Hematopoietic multipotent progenitor cell treated with erythropoietin and hydrocortisone succinate and interleukin-3 and kit ligand, for 6 days (in vitro differentiated cells): ENCODE measurements at regions not wholly inside any gene's neighbourhood (a gene's known extent, or its start where the extent isn't known, plus 50 kb on each side); places are given as distances from the start of the nearest gene placed in this dataset.
"Not testable (repeated sequence)": the region's sequence is repeated elsewhere in the genome, so short reads cannot be mapped to it uniquely, and the experiment has no call there.

Source experiments
- DNase-seq: peaks from one replicate; pipeline ENCODE4 v3.0.0-alpha.2; 2015

- no peak for DNase-seq
These were observed 171.1 kb upstream of the G2E3 start for GRCh38 chr14:30387871-30388270.

- DNase-seq = no peak
These were observed 169.7 kb upstream of the G2E3 start for GRCh38 chr14:30389134-30389876.

GRCh38 chr14:30389877-30390385 is 169.0 kb upstream of the G2E3 start:
- DNase-seq = no peak

GRCh38 chr14:30395065-30395464 is 163.9 kb upstream of the G2E3 start:
- no peak for DNase-seq

GRCh38 chr14:30402846-30403245 is 156.1 kb upstream of the G2E3 start:
- no peak for DNase-seq

DNA sequence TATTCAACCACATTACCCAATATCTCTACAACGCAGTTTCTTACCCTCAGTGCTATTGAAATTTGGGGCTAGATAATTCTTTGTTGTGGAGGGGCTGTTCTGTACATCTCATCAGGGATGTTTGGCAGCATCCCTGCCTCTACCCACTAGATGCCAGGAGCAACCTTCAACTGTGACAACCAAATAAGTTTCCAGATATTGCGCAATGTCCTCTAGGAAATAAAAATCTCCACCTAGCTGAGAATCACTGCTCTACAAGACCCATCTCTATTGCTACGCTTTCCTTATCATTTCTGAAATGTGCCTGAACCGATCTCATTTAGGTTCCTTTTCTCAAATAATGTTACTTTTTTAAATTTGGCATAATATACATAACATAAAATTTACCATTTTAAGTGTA is 155.2 kb upstream of the G2E3 start:
- no peak for DNase-seq

- not testable (repeated sequence) for DNase-seq
These were observed 149.4 kb upstream of the G2E3 start for GRCh38 chr14:30409508-30410015.

DNA sequence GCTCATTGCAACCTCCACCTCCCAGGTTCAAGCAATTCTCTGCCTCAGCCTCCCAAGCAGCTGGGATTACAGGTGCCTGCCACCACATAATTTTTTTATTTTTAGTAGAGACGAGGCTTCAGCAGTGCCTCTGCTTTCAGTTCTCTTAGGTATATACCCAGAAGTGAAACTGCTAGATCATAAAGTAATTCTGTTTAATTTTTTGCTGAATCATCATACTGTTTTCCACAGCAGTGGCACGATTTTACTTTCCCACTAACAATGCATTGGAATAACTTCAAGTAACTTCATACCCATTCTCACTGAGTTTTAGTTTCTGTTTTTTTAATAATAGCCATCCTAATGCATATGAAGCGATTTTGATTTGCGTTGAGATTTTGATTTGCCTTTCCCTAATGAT is 148.0 kb upstream of the G2E3 start:
- no peak for DNase-seq

DNA sequence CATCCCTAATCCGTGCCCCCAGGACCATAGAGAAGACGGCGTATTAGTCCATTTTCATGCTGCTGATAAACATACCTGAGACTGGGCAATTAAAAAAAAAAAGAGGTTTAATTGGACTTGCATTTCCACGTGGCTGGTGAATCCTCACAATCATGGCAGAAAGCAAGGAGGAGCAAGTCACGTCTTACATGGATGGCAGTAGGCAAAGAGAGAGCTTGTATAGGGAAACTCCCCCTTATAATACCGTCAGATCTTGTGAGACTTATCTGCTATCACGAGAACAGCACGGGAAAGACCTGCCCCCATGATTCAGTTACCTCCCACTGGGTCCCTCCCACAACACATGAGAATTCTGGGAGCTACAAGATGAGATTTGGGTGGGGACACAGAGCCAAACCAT is 145.8 kb upstream of the G2E3 start:
- not testable (repeated sequence) for DNase-seq

DNA sequence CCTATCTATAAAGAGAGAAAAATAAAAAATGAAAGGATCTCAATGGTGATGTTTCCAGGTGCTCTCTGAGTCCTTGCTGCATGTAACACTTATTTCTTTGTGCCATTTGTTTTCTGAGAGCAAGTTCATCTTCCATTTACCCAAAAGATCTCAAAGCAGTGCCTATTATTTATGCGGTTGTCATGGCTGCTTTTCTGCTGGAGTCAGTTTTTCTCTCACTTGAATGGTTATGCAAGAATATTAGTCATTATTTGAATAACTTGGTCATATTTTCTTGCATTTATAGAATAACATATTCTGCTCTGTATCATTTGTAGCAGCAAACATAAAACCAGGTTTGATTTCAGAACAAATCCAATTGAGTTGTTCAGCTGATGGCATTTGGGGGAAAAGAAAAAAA is 141.8 kb upstream of the G2E3 start:
- no peak for DNase-seq

GRCh38 chr14:30417999-30418398 is 141.0 kb upstream of the G2E3 start:
- DNase-seq = no peak

- no peak for DNase-seq
These were observed 139.9 kb upstream of the G2E3 start for GRCh38 chr14:30419037-30419436.

DNA sequence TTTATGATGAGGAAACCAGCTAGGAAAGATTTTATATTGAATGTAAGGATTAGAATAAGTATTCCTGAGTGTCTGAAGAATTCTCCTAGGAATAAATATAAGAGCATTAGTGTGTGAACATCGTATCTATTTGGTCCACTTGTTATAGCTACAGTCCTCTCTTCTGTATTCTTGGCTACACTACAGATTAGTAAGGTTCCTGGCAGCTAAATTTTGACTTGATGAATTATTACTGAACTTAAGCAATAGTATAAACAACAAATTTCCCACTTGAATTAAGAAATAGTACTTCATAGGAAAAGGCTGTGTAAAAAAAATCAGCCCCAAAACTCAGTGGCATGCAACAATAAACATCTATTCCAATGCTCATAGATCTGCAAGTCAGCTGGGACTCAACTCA is 138.4 kb upstream of the G2E3 start:
- no peak for DNase-seq

DNA sequence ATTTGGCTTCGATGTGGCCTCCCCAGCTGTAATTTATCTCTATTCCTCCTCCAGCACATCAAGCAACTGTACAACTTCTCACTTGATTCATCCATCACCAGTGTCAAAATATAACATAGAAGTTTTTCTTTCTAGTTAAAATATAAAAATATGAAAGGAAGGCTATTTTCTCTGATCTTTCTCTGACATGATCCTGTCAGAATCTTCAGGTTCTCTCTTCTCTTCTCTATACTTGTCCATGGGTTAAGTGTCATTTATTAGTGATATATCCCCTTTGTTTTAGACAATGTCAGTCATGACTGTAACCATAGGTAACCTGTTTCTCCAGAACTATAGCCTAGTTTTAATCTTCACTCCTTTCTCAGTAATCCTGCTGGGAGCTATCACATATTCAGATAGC is 132.5 kb upstream of the G2E3 start:
- DNase-seq = no peak

DNA sequence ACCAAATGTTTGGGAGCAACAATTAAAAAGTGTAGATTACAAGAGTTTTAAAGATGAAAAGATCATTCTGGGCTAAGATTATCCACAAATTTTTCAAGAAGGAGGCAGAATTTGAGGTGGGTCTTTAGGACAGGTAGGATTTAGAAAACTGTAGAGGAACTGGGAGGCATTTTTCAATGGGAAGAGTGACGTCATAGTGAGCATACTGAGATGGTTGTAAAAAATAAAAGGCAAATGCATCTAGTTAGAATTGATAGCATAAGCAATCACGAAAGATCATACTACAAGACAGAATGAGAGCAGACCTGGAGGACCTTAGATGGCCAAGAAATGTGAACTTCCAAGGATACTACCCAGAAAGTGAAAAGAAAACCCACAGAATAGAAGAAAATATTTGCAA is 131.6 kb upstream of the G2E3 start:
- DNase-seq = no peak

DNA sequence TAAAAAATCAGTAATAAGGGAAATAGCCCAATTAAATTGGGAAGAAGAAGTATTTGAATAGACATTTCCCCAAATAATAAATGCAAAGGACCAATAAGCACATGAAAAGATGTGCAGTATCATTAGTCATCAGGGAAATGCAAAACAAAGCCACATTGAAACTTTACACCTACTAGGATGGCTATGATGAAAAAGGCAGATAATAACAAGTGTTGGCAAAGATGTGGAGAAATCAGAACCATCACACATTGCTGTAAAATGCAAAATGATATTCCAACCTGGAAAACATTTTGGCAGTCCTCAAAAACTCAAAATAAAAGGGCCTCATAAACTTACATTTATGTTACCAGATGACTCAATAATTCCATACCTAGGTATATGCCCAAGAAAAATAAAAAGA is 131.1 kb upstream of the G2E3 start:
- DNase-seq = no peak

DNA sequence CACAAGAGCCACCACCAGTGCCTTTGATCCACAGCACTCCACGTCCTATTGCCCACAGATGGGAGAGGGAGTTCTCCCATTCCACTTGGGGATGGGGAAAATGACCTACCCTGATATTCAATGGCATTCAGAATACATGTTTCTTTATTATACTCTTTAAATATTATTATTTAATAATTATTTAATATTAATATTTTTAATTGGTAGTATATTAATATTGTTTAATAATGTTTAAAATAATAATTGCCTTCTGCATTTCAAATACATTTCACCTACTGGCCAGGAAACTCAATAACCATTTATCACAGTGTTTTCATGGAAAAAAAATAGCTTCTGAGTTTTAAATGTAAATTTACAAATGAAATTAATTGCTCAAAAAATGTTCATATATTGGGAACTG is 127.4 kb upstream of the G2E3 start:
- DNase-seq = no peak

DNA sequence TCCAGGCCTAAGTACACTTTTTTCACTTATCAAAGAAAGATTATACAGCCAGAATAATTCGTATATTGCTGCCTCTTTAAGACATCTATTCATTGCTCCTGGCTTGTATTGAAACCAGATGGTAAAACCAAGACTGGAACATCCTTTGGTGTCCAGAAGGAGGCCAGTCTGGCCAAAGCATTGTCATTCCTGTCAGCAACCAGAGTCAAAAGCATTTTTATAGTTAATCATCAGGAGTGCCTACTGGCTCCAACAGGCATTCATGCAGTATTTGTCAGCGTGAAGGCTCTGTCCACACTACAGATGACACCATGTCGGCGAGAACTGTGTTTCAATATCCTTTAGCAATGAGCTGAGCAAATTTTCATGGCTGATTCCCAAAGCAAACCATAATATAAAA is 118.0 kb upstream of the G2E3 start:
- no peak for DNase-seq

DNA sequence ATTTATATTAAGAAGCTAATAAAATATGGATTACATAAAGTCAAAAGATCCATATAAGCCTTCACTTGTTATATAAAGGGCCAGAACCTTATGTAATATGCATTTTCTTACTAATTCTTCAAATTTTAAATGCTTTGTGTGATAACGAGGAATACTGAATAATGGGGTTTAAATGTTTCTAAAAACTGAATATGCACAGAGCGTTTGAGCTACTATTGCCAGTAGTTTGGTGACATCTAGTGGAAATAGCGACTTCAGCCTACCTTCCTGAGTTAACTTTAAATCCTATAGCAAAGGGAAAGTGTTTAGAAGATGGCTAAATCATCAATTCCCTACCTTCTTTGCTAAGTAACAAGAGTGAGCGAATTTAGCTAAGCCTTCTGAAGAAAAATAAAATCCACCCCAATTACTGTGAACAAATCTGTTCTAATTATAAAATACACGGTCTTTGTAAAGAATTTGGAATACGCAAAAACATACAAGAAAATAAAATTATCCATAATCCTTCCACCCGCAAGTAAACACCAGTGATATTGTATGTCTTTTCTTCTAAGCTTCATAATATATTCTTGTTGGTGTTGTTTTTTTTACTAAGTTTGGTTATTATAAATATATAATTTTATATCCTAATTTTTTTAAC is 115.5 kb upstream of the G2E3 start:
- DNase-seq = peak; percentile 41

- DNase-seq = no peak
These were observed 114.5 kb upstream of the G2E3 start for GRCh38 chr14:30444451-30444850.

DNA sequence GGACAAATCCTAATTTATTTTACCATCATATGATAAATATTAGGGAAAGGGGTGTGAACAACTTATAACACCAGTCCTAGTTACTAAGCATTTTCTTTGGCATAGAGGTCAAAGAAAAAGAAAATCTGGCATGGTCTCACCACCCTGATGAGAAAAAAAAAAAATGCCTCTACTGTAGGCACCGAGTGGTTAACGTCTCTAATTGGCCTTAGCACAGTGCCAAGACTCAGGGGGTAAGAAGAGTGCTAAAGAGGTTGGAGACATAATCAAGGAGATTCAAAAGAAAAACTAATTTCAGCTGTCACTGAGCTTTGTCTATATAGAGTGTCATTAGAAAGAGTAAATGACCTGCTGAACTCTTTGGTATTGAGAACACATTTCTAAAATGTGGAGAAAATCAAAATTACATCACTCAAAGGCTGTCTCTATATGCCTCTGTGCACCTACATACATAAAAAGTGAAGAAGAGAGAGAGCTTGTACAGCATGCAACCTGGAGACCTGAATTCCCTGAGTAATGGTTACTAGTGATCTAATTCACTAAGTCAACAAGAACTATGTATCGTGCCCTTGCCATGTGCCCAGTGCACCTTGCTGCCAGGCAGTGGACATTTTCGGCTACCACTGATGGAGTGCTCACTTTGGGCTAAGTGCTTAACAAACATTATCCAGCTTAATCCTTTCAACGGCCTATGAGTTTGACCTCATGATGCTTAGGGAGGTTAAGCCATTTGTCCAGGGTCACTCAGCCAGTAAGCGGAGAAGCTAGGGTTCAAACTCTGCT is 113.8 kb upstream of the G2E3 start:
- DNase-seq = no peak

GRCh38 chr14:30445852-30446251 is 113.1 kb upstream of the G2E3 start:
- DNase-seq = no peak
